AG04449 (cell line): ENCODE measurements at regions not wholly inside any gene's neighbourhood (a gene's known extent, or its start where the extent isn't known, plus 50 kb on each side); places are given as distances from the start of the nearest gene placed in this dataset.

Experiments
- CTCF ChIA-PET: fragments of 350-600 bp; formaldehyde crosslinking; extraction: SDS; loops from one replicate; lab custom pipeline; 2021; ENCODE audit warnings: antibody characterized with exemption; lab: Yijun Ruan, JAX
- POLR2A ChIA-PET: fragments of 400-600, 350-600 bp; formaldehyde crosslinking; extraction: SDS; loops from one replicate; lab custom pipeline; 2020; ENCODE audit warnings: antibody characterized with exemption, inconsistent platforms; lab: Yijun Ruan, JAX
- DNase-seq: peaks from one replicate; pipeline ENCODE4 v3.0.0-alpha.2; 2010; ENCODE audit warnings: low read depth, low spot score
- H3K4me3 ChIP-seq: 2 replicates; pipeline ENCODE4 v1.5.1; 2011; ENCODE audit warnings: low read depth, mild to moderate bottlenecking, control low read depth, low read length
- TF ChIP-seq, protein P1 (sequence below): IDR thresholded peaks from one replicate; pipeline ENCODE4 v1.5.1; 2011; ENCODE audit warnings: mild to moderate bottlenecking, moderate library complexity, low read length, control low read depth, inconsistent platforms; ENCODE audit not compliant: insufficient read depth; ENCODE audit errors: missing control alignments

DNA sequence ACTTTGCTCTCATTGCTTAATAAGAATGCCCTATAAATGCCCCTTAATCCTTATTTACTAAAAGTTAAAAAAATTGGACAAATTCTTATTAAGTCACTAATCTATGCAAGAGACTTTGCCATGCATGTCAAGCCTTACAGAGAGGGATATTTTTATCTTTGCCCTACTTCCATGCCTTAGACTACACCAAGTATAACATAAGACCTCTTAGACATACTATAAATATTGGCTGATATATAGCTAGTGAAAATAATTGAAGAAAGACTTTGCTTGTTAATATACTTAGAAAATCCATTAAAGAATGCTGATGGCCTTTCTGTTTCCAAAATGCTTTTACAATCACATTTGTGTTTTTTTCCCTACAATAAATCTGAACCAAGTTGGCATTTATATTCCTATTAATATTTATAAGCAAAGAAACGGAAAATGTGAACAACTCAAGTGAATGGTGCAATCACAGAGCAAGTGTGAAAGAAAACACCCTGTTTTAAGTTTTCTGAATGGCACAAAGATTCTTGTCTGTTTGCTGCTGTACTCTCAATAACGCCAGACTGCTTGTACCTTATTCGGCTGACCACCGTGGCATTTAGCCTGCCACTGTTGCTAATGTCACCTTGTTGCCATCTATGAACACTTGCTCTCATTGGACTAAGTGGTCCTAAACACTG lies 105.0 kb downstream of the MC4R start:
- POLR2A ChIA-PET = no interaction called here
- TF ChIP-seq, protein P1, sequence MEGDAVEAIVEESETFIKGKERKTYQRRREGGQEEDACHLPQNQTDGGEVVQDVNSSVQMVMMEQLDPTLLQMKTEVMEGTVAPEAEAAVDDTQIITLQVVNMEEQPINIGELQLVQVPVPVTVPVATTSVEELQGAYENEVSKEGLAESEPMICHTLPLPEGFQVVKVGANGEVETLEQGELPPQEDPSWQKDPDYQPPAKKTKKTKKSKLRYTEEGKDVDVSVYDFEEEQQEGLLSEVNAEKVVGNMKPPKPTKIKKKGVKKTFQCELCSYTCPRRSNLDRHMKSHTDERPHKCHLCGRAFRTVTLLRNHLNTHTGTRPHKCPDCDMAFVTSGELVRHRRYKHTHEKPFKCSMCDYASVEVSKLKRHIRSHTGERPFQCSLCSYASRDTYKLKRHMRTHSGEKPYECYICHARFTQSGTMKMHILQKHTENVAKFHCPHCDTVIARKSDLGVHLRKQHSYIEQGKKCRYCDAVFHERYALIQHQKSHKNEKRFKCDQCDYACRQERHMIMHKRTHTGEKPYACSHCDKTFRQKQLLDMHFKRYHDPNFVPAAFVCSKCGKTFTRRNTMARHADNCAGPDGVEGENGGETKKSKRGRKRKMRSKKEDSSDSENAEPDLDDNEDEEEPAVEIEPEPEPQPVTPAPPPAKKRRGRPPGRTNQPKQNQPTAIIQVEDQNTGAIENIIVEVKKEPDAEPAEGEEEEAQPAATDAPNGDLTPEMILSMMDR = no peak
- no peak for DNase-seq
- no peak overlapping the region for H3K4me3 ChIP-seq
- CTCF ChIA-PET = no interaction called here

DNA sequence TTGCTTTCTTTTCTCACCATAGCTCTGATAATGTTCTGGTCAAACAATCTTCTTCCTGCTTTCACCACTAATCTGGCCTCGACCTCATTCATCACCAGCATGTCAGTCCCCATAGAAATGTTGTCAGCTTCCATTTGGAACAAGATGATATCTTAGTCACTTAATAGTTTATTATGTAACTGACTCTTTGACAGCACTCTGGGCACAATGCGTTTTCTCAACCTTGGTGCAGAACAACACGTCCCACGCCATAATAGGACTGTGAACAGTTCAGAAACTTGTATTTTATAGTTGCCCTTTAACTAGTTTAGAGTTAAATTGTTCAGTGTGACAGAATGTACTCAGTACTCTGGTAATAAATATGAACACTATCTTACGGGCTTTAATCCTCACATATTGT lies 106.0 kb downstream of the MC4R start:
- no peak for DNase-seq
- CTCF ChIA-PET = no interaction called here
- H3K4me3 ChIP-seq = no peak overlapping the region
- TF ChIP-seq, protein P1 = no peak
- POLR2A ChIA-PET = no interaction called here

DNA sequence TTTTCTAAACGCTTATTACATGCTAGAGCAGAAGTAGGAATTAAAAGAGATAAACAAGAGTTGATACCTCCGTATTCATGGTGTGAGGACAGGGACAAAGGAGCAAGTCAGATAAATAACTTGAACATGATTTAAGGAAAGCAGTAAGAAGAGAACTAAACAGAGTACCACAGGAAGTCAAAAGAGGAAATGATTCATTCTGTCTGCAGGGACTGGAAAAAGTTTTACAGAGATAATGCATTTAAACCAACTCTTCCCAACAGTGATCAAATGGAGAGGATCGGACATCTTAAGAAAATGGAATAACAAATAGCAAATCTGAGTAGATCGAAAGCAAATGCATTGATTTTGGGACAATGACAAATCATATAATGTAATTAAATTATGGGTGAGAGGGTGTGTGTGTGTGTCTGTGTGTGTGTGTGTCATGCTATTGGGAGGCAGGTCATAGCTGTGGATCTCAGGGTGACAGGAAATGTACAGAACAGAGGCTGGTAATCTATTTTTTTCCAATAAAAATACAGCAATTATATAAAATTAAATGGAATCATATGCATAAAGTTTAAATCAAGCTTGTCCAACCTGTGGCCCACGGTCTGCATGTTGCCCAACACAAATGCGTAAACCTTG lies 113.4 kb downstream of the MC4R start:
- TF ChIP-seq, protein P1 = no peak
- H3K4me3 ChIP-seq = no peak overlapping the region
- POLR2A ChIA-PET = no interaction called here
- CTCF ChIA-PET = no interaction called here
- DNase-seq = no peak

GRCh38 chr18:60249388-60249787 lies 123.2 kb downstream of the MC4R start:
- no peak for DNase-seq
- ChIA-PET CTCF (no interaction called here), POLR2A (no interaction called here)
- TF ChIP-seq, protein P1 = no peak
- H3K4me3 ChIP-seq = no peak overlapping the region

DNA sequence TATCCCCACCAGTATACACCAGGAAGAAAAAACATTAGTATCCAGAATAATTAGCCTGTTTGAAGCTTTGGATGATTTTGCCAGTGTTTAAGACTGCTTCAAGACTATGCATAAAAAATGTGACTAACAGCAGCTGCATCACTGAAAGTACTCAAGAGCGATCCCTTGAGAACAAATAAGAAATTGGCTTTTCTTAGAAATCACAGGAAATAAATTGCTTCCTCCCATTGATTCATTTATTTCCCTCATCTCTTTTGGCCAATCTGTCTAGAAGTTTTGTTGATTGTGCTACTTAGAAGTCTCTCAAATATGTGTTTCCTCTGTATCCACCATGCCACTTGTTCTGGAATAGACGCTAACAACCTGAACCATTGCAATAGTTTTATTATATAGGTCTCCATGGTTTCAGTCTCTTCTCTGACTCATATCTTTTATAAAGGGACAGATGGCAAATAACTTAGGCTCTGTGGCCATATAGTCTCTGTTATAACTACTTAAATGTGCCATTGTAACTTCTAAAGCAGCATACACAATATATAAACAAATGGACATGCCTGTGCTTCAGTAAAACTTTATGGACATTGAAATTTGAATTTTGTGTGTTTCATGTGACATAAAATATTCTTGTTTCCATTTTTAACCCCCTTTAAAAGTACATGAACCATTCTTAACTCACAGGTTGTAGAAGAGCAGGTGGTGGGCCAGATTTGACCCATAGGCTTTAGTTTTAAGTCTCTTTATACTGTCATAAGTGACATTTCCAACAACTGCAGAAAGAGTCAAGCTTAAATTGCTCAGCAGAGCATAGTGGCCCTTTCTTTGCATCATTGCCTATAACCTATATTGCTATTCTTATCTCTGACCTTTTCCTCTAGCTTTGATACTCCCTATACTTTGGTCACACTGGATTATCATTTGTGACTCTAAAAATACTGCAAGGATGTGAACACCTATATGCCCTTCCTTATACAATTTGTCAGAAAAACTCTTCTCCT lies 123.9 kb downstream of the MC4R start:
- ChIA-PET POLR2A (no interaction called here), CTCF (no interaction called here)
- TF ChIP-seq, protein P1 = no peak
- no peak for DNase-seq
- no peak overlapping the region for H3K4me3 ChIP-seq

DNA sequence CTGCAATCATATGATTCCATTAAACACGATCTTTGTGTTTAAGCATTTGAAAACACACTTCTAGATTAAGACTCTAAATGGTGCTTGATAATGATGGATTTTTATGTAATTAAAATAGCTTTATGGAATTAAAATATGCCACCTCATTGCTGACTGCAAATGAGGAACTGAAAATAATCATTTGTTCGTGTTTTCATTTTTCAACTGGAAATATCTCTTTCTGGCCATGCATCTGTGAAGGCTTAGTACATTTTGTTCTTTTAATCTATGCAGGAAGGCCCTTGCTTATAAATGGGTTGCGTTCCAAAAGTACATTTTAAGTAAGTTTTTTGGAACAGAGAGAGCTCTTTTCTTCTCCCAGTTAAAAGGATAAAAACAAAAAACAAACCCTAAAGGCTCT lies 125.5 kb downstream of the MC4R start:
- TF ChIP-seq, protein P1 = no peak
- ChIA-PET POLR2A (no interaction called here), CTCF (interaction anchor here (1.3 kb wide), 1 partner anchor 251 kb away, joined by 3 read pairs; no protein-coding TSS in a partner anchor)
- H3K4me3 ChIP-seq = no peak overlapping the region
- DNase-seq = no peak
